ENCODE measurements at regions not wholly inside any gene's neighbourhood (a gene's known extent, or its start where the extent isn't known, plus 50 kb on each side); places are given as distances from the start of the nearest gene placed in this dataset.

GRCh38 chr14:87542288-87542687, 450.7 kb downstream of the GALC start:
- no peak for TF ChIP-seq PREB (CRISPR knock-in tag; IDR thresholded peaks at IDR 0.05)
- no peak for TF ChIP-seq ATF2 (CRISPR knock-in tag; IDR thresholded peaks at IDR 0.05)
- TF ChIP-seq RNF219 (CRISPR knock-in tag; IDR thresholded peaks at IDR 0.05), result no peak
- TF ChIP-seq FOXP4 (CRISPR knock-in tag; IDR thresholded peaks at IDR 0.05), result no peak
- TF ChIP-seq CBX2 (IDR thresholded peaks at IDR 0.05; ENCODE audit: low read depth, low read length), result no peak
- no peak for TF ChIP-seq CBX2 (CRISPR knock-in tag; IDR thresholded peaks at IDR 0.05; ENCODE audit: low read depth)
- TF ChIP-seq HDAC2 (CRISPR knock-in tag; IDR thresholded peaks at IDR 0.05), result no peak
- TF ChIP-seq ZNF263 (CRISPR knock-in tag; IDR thresholded peaks at IDR 0.05), result no peak
- TF ChIP-seq SALL2 (CRISPR knock-in tag; IDR thresholded peaks at IDR 0.05), result no peak
